22Rv1 (cell line): ENCODE measurements at regions not wholly inside any gene's neighbourhood (a gene's known extent, or its start where the extent isn't known, plus 50 kb on each side); places are given as distances from the start of the nearest gene placed in this dataset.

Experiments used
- H3K27ac ChIP-seq: fragments of 450-650 bp; 2 replicates; pipeline ENCODE4 v1.5.1; 2017
- ZFX ChIP-seq: fragments of 450-650 bp; IDR thresholded peaks from 2 replicates; pipeline ENCODE4 v1.6.1; 2017; ENCODE audit warnings: antibody characterized with exemption, borderline replicate concordance
- TF ChIP-seq, protein P1 (sequence below): fragments of 450-650 bp; IDR thresholded peaks from 2 replicates; pipeline ENCODE4 v1.5.1; 2017; ENCODE audit warnings: mild to moderate bottlenecking

DNA sequence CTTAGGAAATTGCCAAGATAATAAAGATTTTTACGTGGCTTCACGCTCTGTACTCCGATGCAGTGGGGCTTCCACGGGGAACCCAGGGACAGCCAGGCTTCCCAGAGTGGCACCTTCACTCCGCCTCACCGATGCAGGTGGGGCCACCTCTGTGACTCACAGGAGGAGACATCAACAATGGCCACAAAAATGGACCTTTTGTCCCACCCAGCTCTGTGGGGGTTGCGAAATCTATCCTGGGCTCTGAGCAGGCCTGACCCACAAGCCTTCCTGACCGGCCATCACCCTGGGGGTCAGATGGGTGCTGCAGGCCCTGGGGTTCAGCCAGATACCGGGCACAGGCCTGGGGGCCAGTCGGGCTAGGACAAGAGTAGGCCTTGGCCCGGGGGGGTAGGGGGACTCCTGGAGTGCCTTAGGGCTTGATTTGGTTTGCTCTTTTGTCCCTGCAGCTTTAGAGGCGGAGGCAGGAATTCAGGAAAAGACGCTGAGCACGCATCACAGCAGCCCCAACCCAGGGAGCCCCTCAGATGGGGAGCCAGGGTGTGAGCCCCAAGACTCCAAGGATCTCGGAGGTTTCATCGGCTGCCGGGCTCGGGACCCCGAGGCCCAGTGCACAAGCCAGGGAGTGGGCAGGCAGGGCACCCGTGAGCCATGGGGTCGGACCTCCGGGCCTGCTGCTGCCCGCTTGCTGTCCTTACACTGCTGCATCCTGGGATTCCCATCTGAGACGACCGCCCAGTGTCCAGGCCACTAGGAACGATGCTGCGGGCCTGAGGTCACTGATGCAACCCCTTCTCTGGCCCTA is 136.5 kb upstream of the NKX1-1 start:
- TF ChIP-seq, protein P1, sequence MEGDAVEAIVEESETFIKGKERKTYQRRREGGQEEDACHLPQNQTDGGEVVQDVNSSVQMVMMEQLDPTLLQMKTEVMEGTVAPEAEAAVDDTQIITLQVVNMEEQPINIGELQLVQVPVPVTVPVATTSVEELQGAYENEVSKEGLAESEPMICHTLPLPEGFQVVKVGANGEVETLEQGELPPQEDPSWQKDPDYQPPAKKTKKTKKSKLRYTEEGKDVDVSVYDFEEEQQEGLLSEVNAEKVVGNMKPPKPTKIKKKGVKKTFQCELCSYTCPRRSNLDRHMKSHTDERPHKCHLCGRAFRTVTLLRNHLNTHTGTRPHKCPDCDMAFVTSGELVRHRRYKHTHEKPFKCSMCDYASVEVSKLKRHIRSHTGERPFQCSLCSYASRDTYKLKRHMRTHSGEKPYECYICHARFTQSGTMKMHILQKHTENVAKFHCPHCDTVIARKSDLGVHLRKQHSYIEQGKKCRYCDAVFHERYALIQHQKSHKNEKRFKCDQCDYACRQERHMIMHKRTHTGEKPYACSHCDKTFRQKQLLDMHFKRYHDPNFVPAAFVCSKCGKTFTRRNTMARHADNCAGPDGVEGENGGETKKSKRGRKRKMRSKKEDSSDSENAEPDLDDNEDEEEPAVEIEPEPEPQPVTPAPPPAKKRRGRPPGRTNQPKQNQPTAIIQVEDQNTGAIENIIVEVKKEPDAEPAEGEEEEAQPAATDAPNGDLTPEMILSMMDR: no peak
- no peak for TF ChIP-seq ZFX
- H3K27ac ChIP-seq: no peak overlapping the region

DNA sequence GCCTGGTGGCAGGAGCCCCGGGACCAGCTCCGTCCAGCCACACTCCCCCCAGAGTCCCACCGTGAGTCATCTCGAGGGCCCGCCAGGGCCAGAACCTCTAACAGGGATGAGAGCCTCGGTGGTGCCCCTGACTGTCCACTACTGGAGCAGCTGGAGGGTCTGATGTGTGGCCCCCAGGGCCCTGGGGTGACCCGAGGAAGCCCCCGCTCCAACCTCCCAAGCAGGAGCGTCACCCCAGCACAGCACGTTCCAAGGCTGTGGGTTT is 135.9 kb upstream of the NKX1-1 start:
- TF ChIP-seq ZFX: no peak
- TF ChIP-seq, protein P1: no peak
- no peak overlapping the region for H3K27ac ChIP-seq

DNA sequence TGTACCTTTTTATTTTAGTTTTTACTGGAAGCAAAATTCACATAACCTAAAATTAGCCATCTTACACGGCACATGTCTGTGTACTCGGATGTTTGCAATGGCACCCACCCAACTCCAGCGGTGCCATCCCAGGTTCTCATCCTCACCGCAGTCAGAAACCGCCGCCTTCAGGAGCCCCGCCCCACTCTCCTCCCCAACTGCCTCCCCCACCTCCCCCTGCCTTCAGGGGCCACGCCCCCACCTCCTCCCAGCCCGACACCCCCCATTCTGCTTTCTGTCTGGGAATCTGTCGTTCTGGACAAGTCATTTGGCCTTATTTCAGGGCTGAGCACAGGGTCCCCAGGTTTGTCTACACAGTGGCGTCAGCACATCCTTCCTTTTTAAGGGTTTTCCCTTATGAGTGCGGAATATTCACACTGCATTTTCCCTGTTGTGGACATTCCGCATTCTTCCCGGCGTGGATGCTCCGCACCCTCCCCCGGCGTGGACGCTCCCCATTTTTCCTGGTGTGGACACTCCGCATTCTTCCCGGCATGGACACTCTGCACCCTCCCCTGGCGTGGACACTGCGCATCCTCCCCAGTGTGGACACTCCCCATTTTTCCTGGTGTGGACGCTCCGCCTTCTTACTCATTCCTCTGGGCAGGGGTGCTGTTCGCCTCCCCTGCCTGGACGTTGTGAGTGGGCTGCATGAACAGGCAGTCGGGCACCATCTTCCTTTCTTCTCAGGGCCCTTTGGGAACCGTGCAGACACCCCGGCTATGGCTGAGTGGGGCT is 135.4 kb upstream of the NKX1-1 start:
- H3K27ac ChIP-seq: no peak overlapping the region
- TF ChIP-seq, protein P1: no peak

DNA sequence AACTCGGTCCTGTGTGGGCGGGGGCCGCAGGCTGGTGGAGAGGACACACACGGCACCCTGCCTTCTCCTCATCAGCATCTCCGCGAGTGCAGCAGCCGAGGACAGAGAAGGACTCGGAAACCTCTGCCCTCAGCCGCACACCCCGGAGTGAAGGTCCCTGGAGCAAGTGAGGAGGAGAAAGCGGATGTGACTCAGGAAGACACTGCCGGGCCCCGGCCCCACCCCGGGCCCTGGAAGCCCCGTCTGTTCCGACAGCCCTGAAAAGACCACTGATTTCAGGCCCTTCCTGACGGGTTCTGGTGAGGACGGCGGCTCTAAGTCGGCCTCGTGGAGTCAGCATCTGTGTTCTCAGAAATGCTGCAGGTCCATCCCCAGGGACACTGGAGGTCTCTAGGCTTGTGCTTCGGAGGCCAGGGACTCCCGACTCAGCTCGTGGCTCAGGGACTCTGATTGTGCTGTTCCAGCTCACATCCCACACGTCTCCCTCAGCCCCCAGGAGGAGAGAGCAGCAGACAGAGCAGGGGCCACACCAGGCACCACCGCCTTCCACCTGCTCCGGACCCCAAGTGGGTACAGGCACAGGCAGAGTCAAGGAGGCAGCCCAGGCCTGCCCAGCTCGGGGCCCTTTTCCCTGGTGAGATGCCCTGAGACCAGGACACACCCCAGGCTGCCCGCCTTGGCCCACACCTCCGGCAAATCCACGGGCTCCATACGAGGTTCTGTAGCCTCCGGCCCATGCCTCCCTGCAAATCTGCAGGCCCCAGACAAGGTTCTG is 134.5 kb upstream of the NKX1-1 start:
- H3K27ac ChIP-seq: no peak overlapping the region
- TF ChIP-seq, protein P1: no peak
- TF ChIP-seq ZFX: no peak

DNA sequence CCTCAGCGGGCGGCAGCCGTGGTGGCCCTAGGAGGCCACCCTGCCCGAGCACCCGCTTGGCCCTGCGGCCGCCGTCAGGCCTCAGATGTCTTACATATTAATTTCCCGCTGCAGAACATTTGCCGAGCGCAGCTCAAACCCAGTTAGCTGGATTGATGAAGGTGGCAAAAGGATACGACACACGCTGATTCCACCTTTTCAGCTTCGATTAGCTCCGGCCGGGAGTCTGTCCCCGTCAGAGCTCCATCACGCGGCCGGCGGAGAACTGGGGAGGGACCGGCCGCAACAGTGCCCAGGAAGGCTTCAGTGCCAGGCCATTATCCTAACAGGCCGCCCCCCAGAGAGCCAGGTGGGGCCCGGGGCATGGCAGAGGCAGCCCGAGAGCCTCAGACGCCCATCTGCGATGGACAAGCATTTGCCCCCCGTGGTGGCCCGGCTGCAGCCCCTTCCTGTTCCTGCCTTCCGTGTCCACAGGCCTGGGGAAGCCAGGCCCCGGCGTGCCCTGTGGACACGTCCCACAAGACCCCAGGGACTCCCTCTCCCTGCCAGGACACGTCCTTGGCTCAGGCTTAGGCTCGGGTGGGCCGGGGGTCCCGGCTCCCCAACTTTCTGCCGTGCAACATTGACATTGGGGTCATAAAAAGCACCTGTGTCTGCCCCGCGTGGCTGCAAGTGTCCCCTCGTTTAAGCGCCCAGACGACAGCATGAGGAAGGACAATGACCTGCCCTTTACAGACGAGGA is 133.8 kb upstream of the NKX1-1 start:
- TF ChIP-seq, protein P1: no peak
- TF ChIP-seq ZFX: no peak
- no peak overlapping the region for H3K27ac ChIP-seq

DNA sequence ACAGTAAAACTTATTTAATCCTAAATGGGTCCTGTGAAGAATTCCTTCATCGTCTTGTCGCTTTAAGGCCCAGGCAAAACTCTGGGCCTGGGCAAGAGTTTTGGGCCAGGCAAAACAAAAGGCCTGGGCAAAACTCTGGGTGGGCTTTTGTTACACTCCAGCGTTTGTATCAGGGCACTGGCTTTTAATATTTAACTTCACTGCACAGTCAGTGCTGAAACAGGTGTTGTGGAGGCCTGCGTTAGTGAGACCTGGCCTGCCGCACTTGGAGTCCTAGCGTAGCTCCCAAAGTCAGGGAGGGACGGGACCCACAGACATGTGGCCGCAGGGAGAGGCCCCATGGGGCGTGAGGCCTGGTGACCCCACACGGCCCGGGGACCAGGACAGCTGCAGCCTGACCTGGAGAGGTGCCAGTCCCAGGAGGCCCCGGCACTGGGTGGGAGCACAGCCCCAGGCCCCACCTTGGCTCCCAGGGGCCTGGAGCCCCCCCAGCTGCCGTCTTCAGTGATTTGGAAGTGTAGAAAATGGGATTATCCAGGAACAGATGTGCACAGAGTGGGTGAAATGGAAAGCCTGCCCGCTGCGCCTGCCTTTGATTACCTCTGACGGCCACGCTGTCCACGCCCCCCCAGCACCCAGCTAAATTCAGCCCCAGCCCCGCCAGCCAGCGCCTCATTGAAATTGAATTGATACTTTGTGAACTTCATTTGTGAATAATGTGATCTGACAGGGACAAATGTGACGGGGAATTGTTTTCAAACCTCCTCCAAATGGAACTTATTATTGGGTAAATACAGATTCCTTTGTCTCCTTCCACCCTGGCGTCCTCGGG is 132.9 kb upstream of the NKX1-1 start:
- no peak overlapping the region for H3K27ac ChIP-seq
- TF ChIP-seq ZFX: no peak

DNA sequence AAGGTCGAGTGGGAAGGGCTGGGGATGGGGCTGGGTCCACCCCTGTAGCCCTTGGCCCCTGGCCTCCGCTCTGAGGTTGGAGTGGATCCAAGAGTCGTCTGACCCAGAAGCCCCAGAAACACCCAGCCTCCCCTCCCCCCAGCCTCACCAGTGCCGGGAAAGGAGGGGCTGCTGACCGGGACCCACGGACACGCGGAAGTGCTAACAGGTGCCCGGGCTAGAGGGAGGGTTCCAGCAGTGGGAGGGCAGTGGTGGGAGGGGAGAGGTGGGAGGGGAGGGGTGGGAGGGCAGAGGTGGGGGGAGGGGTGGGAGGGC is 131.8 kb upstream of the NKX1-1 start:
- H3K27ac ChIP-seq: no peak overlapping the region
- TF ChIP-seq, protein P1: no peak
- TF ChIP-seq ZFX: no peak
